Stimulated activated CD4-positive, alpha-beta T cell treated with anti-CD3 and anti-CD28 coated beads, Interleukin-2, amount 100 ng/mL, for 24 hours (primary cell): ENCODE measurements at regions not wholly inside any gene's neighbourhood (a gene's known extent, or its start where the extent isn't known, plus 50 kb on each side); places are given as distances from the start of the nearest gene placed in this dataset.
"Not testable (repeated sequence)": the region's sequence is repeated elsewhere in the genome, so short reads cannot be mapped to it uniquely, and the experiment has no call there.

Experiments used
- DNase-seq, 2 donors: peaks; one replicate each; pipeline ENCODE4 v3.0.0-alpha.2; 2020

GRCh38 chr12:112616469-112617152 is 174.9 kb upstream of the RPH3A start:
- no peak for DNase-seq

GRCh38 chr12:112617153-112617505 is 174.4 kb upstream of the RPH3A start:
- DNase-seq: no peak

GRCh38 chr12:112627851-112628250 is 163.7 kb upstream of the RPH3A start:
- DNase-seq: no peak

GRCh38 chr12:112631974-112632373 is 159.6 kb upstream of the RPH3A start:
- DNase-seq: not testable (repeated sequence)

- DNase-seq: no peak
These were observed 156.5 kb upstream of the RPH3A start for GRCh38 chr12:112635036-112635435.

- no peak for DNase-seq
These were observed 153.1 kb upstream of the RPH3A start for GRCh38 chr12:112638420-112638819.

GRCh38 chr12:112645586-112645985 is 146.0 kb upstream of the RPH3A start:
- DNase-seq: no peak

GRCh38 chr12:112656141-112656540 is 135.4 kb upstream of the RPH3A start:
- DNase-seq: no peak

GRCh38 chr12:112664569-112664968 is 127.0 kb upstream of the RPH3A start:
- peak; percentile 9 to 20 for DNase-seq

GRCh38 chr12:112665958-112666357 is 125.6 kb upstream of the RPH3A start:
- no peak for DNase-seq

GRCh38 chr12:112671564-112671963 is 120.0 kb upstream of the RPH3A start:
- no peak for DNase-seq

- no peak for DNase-seq
These were observed 117.0 kb upstream of the RPH3A start for GRCh38 chr12:112674539-112674938.

- no peak for DNase-seq
These were observed 115.0 kb upstream of the RPH3A start for GRCh38 chr12:112676507-112676906.

- no peak for DNase-seq
These were observed 114.3 kb upstream of the RPH3A start for GRCh38 chr12:112677050-112677765.

GRCh38 chr12:112680993-112681392 is 110.6 kb upstream of the RPH3A start:
- DNase-seq: no peak

GRCh38 chr12:112682586-112682985 is 109.0 kb upstream of the RPH3A start:
- DNase-seq: no peak

- no peak for DNase-seq
These were observed 106.8 kb upstream of the RPH3A start for GRCh38 chr12:112684742-112685141.

GRCh38 chr12:112685321-112685720 is 106.2 kb upstream of the RPH3A start:
- DNase-seq: no peak

- no peak for DNase-seq
These were observed 105.2 kb upstream of the RPH3A start for GRCh38 chr12:112686373-112686772.

- no peak for DNase-seq
These were observed 97.5 kb upstream of the RPH3A start for GRCh38 chr12:112694065-112694464.

GRCh38 chr12:112697441-112697840 is 94.1 kb upstream of the RPH3A start:
- not testable (repeated sequence) for DNase-seq

- DNase-seq: no peak
These were observed 86.4 kb upstream of the RPH3A start for GRCh38 chr12:112705037-112705632.

- DNase-seq: no peak
These were observed 81.1 kb upstream of the RPH3A start for GRCh38 chr12:112710414-112710813.

- no peak for DNase-seq
These were observed 80.5 kb upstream of the RPH3A start for GRCh38 chr12:112711026-112711425.
